Superior temporal gyrus (tissue), 1 donor: ENCODE measurements at regions not wholly inside any gene's neighbourhood (a gene's known extent, or its start where the extent isn't known, plus 50 kb on each side); places are given as distances from the start of the nearest gene placed in this dataset.
"Not testable (repeated sequence)": the region's sequence is repeated elsewhere in the genome, so short reads cannot be mapped to it uniquely, and the experiment has no call there.

Experiments
- DNase-seq: peaks from one replicate; pipeline ENCODE4 v3.0.0-alpha.2; 2016; ENCODE audit errors: extremely low spot score

DNA sequence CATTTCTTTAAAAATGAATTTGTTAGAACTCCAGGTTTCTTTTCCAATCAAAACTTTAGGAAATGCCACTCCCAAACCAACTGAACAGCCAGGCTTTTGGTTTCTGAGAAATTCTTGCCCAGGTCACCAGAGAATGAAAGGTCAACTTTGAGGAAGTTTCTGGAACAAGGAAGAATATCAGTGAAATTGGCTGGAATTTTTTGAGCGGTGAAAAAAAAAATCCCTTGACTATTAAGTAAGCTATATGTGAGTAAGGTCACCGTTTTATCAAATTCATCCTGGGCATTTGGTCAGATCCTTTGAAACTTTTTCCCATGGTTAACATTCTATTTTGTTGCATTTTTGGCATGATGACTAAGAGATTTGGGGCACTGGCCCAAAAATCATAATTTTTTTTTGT, 469.3 kb downstream of the LTN1 start:
- no peak for DNase-seq

DNA sequence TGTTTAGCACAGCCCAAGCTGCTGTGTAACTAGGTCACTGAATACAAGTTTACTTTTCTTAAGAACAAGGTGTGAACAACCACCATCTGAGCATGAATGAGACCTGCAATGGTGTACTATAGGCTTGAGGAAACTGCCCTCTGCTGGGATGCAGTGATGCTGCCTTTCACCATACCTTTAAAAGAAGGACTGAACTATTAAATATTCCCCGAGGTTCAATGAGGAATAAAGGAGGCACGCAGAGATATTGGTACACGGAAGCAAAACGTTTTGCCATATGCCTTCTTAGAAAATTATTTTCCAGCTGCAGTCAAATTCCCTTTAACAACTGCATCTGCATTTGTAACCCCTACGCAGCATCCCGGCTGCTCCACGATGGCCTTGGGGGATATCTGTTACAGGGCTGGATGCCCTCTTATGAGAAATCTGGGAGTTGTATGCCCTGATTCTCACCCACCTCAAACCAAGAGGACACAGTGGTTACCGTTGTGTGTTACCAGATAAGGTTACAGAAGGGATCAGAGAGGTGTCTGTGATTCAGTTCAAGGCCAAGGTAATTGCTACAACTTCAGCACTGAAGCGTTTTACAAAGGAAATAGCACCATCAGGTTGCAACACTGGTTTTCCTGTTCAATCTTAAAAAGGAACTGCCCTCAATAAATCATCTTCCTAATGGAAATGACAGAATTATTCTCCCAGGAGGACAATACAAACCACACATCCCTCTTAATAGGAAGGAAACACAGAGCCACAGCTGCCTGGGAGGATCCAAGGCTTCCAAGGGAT, 470.5 kb downstream of the LTN1 start:
- DNase-seq = peak; percentile 33

DNA sequence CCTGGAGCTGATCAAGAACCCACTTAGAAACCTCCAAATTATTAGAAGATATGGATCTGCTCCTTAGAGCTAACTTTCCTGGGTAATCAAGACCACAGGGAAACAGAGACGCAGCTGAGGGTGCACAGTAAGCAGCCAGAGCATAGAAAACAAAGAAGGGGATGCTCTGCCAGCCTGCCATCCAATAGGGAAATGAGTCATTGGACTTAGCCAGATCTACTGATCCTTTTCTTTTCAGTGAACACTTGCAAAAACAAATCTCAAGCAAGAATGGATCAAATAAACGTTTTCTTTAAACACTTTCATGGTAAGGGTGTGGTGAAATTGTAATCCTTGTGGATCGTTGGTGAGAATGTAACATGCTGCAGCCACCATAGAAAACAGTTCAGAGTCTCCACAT, 474.0 kb downstream of the LTN1 start:
- DNase-seq = no peak

DNA sequence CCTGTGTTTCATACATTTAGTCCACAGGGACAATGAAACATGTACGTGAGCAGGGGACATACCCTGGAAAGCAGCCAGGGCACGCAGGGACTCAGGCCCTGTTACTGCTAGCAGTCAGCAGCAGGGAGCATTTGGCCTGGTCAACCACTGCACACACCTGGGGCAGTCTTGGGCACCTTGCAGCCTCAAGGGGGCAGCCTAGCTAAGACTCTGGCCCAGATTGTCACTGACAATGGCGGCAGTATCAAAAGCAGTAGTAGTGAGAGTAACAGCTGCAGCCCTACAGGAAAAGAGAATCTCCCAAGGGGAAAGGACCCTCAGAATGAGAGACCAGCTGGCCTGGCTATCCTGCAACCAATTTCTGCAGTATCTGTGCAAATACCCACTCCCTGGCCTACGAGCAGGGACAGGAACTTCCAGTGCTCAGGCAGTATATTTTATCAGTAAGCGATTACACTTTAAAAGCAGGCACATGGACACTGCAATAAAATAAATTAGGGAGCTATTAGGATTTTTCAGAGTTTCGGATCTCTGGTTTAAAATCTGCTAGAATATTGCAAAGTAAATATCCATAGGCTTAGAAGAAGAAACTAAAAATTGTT, 475.6 kb downstream of the LTN1 start:
- peak; percentile 55 for DNase-seq

DNA sequence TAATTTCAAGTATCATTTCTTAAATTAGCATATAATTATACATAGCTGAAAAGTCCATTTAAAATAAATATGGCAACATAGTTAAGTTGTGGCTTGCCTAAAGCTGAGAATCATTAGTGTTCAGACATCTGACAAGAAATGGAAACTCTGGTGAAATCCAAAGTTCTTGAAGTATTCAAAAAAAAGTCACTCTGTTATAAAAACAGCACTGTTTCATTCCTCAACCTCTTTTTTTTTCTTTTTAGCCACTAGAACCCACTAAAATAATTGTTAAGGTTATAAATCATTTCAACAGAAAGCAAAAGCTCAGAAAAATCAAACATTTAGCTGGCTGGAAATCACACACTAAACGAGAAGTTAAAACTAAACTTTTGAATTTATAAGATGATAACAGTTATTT, 476.7 kb downstream of the LTN1 start:
- no peak for DNase-seq

DNA sequence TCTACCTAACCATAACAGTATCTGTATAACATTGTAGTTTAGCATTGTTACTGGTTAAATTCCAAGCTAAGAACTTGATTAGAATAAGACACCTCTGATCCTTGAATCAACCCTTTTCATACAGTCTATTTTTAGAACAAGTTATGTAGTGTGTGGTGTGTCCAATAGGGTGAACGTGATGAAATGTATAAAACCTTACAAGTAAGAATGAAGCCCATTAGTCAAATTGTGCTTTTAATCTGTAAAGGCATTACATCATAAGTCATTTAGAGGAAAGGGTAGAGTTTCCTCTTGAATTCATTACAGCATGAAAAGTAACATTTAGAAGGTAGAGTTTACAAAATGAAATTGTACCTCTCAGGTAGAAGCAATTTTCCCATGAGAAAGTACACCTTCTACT, 479.2 kb downstream of the LTN1 start:
- DNase-seq = no peak

DNA sequence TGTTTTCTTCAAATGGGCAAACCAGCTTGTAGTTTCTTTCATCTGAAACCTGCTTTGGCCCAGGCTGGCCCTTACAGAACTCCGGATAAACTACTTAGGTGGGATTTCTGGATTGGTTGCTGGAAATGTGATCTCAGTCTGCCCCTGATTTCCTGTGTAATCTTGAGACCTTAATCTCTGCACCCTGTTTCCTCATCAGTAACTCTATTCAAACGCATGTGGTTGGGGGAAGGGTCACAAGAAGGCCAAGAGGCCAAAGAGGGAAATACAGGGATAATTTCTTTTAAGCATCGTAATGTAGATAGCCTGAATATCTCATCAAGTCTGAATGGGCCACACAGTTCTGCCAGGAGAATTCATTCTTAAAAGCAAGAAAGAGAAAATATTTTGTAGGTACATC, 483.6 kb downstream of the LTN1 start:
- no peak for DNase-seq

DNA sequence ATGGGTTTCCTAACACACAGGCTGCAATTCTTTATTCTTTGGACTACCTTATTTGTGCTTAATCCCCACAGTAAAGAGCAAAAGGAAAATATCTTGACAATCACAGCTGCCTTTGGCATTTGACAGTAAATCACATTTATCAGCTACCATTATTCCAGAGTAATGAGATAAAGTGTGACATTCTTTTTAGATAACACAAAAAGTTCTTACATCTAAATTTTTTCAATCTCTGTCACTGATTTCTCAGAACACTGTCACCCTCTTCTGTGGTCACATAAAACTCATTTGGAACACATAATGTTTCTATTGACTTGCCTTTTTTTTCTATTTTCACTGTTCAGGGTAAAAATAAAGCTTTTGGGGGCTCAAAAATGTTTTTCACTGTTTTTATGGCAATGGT, 484.6 kb downstream of the LTN1 start:
- DNase-seq = no peak

DNA sequence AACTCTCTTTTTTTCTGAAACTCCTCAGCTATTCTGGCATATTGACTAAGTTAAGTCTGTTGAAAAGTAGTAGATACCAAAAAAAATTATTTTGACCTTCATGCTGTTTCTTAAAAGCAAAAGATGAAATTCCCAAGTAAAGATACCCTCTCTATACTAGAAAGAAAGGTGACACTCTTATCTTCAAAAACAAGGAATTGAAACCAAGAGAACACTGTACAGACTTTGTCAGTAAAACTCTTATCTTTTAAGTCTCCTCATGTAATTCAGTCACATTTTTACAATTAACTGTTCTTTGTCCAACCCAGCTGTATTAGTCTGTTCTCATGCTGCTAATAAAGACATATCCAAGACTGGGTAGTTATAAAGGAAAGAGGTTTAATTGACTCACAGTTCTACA, 496.2 kb downstream of the LTN1 start:
- no peak for DNase-seq

DNA sequence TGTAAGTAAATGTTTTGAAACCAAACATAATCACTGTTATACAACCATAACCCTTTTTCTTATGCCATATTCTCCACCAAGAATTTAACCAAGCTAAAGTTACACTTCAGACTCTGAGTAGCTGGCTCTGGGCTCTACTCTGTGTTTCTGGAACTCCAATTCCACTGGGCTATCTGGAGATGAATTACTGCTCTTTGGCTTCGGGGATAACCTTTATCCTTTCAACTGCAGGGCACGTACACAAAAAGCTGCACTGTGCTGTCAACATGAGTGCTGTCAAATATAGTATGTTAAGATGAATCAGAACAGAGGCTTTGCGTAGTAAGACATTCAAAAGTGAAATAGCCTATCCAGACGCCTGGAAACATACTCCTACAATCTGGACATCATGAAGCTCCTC, 500.6 kb downstream of the LTN1 start:
- DNase-seq = no peak

DNA sequence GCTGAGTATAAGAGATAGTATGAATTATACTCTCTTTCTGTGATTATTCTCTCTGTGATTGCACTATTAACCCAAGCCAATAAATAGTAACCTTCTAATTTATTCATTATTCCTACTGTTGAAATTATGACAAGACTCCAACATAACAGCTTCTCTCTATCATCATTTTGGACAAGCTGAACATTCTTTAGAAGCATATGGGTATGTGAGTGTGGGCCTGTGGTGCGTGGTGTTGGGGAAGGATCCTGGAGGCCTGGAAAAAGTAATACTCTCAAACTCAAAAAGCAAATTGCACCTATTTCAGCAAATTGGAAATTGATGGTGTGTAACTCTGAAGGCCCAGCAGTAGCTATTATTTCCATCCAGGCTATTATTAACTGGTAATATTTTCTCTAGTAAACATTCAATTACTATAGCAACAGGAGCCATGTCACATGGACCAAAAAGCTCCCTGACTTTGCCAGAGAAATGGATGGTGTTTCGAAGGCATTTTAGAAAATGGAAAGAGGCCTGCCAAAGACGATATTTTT, 502.8 kb downstream of the LTN1 start:
- DNase-seq = no peak

DNA sequence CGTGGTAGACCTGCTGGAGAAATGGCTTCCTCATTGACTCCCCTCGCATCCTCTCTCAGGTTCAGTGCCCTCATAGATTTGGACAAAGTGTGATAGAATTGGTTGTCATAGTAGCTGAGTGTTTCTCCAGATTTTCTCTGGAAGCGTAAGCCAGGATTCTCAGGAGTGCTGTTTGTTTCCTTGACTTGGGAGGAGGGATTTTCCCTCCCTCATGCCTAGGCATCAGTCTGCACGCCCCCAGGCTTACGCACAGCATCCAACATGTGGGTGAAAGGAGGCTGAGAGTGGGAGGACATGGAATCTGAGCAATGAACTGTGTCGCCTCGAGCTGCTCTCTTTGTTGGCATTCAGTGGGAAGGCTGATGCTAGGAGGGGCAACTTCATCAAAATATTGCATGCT, 503.5 kb downstream of the LTN1 start:
- DNase-seq = no peak

DNA sequence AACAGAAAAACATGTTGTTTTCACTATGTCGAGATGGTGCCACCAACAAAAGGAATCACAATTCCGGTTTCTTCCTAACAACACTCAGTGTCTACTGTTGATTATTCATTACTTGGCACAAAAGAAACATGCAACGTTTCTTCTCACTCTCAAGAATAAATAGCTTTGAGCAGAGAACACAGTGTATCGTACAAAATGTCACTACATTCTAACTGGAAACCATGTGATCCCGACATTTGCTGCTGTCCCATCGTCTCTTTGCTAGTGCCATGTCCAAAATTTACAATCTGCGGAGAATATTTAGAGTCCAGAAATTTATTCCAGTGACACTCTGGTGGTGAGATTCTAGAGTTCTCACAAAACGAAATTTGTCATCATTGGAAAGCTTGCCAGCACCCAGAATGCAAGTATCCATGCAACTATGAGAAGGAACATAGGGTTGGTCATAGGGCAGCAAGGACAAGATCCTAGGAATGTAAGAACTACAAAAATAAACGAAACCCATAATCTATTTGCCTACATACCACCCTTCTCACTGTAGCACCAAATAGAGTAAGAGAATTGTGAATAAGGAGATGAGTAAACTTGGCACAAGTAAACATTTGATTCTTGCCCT, 505.1 kb downstream of the LTN1 start:
- DNase-seq = no peak

DNA sequence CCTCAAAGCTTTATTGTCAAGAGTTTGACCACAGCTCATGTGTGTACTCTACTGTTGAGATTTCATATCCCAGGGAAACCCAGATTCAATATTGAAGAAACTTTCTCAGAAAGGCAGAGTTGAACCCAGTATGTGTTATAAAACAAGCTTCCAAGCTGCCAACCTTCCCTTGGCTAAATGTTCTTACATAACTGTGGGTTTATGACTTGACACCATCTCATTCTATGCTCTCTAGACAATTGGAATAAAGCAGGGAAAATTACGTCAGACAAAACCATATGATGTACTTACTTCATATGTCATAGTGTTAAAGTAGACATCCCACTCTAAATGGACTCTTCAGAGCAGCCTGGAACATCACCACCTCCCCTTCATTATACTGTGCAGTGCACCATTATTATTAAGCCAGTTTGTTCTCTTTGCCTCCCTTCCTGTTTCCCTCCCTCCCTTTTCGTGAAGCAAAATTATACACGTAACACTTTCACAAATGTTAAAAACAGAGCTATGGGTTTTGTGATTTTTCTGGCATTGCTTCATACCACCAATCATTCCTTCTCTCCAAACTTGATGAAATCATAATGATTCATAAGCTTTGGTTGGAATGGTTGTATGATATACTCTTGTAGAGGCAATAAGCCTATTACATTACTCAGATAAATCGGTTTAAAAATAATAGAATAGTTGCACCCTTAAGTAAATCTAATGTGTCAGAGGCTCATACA, 507.2 kb downstream of the LTN1 start:
- DNase-seq = no peak

DNA sequence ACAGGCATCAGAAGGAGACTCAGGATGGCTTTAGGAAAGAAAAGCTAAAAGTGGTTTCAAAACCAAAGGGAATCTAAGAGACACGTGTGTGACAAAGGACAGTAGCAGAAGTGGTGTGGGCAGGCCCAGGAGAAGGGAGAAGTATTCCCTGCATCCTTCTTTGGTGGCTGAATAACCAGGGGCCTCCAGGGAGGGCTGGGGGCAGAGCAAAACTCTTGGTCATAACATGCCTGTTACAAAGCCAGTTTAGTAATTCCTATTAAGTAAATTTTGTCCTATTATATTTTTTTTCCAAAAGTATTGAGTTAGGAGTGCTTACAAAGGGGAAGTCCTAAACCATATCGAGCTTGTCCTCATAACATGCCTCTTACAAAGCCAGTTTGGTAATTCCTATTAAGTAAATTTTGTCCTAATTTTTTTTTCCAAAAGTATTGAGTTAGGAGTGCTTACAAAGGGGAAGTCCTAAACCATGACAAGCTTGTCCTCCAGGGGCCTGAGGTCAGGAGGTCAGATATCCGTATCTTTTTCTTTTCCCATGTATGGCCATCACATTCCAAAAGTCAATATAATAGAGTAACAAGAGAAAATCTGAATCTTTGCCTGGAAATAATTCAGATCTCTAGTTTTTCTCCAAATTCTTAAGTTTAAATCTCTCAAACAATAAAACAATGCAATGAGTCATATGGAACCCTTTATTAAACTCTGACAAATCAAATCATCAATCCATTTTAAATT, 509.2 kb downstream of the LTN1 start:
- DNase-seq = no peak

DNA sequence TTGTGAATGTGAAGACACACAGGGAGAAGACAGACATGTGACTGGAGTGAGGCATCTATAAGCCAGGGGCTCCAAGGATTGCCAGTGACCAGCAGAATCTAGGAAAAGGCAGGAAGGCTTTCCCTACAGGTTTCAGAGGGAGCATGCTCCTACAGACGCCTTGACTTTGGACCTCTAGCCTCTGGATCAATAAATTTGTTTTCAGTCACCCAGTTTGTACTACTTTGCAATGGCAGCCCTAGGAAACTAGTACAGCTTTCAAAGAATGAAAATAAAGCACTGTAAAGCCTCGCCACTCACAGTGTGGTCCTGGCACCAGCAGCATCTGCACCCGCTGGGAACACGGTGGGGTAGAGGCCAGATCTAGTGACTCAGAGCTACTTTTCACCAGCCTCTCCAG, 510.0 kb downstream of the LTN1 start:
- DNase-seq = no peak

DNA sequence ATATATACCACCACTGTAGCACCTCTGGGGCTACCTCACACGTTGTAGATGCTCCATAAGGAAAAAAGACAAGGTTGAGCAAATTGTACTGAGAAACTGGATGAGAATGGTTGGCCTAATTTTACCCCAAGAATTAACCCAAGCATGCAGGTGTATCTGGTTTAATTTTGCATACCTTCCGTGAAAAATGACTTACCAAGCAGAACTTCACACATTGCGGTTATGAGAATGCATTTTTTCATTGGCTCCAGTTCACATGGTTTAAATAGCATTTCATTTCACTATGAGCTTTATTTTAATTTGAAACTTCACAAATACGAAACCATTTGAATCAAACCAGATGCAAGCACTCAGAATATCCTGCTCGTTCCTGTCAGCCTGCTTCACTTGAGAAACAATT, 512.2 kb downstream of the LTN1 start:
- DNase-seq = no peak

DNA sequence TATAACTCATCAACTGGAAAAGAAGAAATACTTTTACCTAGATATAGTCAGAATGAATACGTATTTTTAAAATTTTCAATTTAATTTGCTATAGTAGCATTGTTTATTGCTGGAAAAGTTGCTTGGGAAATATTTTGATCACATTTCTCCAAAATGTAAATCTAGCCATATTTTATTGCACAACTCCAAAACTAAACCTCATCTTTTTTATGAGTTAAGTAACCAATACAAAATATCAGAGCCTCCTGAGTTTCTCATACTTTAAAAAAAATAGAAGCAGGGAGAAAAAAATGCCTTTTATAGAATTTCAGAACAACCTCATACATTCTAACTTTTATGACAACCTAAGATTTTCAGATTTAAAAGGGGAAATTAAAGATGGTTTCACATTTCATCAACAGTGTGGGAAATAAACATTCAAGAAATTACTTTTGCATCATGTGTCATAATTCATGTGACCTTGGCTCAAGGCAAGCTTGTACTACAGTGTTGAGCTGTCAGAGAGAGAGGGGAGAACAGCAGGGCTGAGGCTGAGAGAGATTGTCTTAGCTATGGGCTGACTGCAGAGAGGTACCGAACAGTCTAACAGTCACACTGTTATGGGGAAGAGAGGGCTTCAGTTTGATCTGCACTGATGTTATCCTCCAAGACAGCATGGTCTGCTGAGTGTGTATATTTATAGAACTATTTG, 519.0 kb downstream of the LTN1 start:
- no peak for DNase-seq

DNA sequence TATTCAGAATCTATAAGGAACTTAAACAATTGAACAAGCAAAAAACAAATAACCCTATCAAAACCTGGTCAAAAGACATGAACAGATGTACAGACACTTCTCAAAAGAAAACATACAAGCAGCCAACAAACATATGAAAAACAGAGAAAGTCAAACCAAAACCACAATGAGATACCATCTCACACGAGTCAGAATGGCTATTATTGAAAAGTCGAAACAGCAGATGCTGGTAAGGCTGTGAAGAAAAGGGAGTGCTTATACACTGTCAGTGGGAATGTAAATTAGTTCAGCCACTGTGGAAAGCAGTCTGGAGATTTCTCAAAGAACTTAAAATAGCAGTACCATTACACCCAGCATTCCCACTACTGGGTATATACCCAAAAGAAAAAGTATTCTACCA, 520.1 kb downstream of the LTN1 start:
- DNase-seq = not testable (repeated sequence)

DNA sequence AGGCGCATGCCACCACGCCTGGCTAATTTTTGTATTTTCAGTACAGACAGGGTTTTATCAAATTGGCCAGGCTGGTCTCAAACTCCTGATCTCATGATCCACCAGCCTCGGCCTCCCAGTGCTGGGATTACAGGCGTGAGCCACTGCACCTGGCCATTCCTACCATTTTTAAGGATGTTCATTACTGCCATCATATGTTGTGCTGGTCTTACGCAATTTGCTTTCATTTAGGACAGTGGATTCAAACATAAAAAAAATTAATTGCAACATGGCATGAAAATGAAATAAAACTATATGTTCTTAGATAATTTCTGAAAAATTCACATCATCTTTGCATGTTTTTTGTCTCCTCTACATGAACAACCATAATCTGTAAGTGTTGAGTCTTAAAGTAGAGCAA, 527.7 kb downstream of the LTN1 start:
- DNase-seq = no peak

DNA sequence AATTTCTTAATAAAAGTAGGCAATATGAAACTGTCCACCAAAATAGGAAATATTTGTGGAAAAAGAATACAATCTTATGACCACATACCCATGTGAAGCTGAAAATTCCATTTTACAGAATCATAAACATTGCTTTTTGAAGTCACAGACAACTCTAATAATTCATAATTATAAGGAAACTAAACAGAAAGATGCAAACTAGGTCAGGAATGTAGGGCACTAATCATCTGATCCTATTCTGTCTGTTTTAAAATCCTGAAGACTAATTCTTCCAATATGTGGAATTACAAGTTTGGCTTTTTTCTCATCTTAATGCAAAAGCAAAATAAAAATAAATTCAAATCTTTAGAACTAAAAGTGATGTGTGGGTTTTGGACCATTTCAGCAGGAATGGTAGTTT, 528.6 kb downstream of the LTN1 start:
- no peak for DNase-seq
